Psoas muscle (tissue), 7 donors: ENCODE measurements at regions not wholly inside any gene's neighbourhood (a gene's known extent, or its start where the extent isn't known, plus 50 kb on each side); places are given as distances from the start of the nearest gene placed in this dataset.
"Not testable (repeated sequence)": the region's sequence is repeated elsewhere in the genome, so short reads cannot be mapped to it uniquely, and the experiment has no call there.

Experiments used
- ATAC-seq, 4 donors: fragments of 200-7000 bp; cut with Tn5 transposase; one replicate each; pipeline ENCODE4 v1.9.1; 2020; ENCODE audit warnings: moderate library complexity in 3 of 4, mild to moderate bottlenecking in 2 of 4
- DNase-seq, 2 donors: peaks; one replicate each; pipeline ENCODE4 v3.0.0-alpha.2; 2020
- H3K27ac ChIP-seq: fragments of 200-600 bp; one replicate; pipeline ENCODE4 v1.8.0; 2022
- H3K27me3 ChIP-seq, 3 donors: fragments of 200-600 bp in 1 of 3; one replicate each; pipeline versions ENCODE4 v1.6.1 to v1.8.0; 2013 to 2022; ENCODE audit warnings: low read length in 2 of 3, mild to moderate bottlenecking in 2 of 3, moderate library complexity in 1 of 3; ENCODE audit not compliant: insufficient read depth in 3 of 3
- H3K36me3 ChIP-seq, 2 donors: fragments of 200-600 bp in 1 of 2; one replicate each; pipeline versions ENCODE4 v1.6.1 to v1.8.0; 2013 to 2022; ENCODE audit warnings: low read depth in 1 of 2, mild to moderate bottlenecking in 1 of 2, moderate library complexity in 1 of 2; ENCODE audit not compliant: insufficient read depth in 1 of 2
- H3K4me1 ChIP-seq: fragments of 200-600 bp; one replicate; pipeline ENCODE4 v1.8.0; 2022
- H3K4me3 ChIP-seq: fragments of 200-600 bp; one replicate; pipeline ENCODE4 v1.8.0; 2022; ENCODE audit warnings: mild to moderate bottlenecking
- H3K9me3 ChIP-seq: fragments of 200-600 bp; one replicate; pipeline ENCODE4 v1.8.0; 2022
- CTCF ChIP-seq: fragments of 200-600 bp; IDR thresholded peaks from one replicate; pipeline ENCODE4 v1.8.0; 2022; ENCODE audit warnings: antibody characterized with exemption
- WGBS, 3 donors: extraction: QIAGEN DNeasy Blood & Tissue Kit; methylation state at CpG; one replicate each; pipeline versions ENCODE4 v1.1.6 to v1.1.7; 2013; 5-methylcytosine and 5-hydroxymethylcytosine counted together
- intact Hi-C, 2 donors: fragments of 100-400 bp; cut with DNase I; formaldehyde crosslinking; loops; one replicate each; pipeline versions ENCODE4 v1.11.0 to v1.14.2; 2022
- donor health status: healthy with polysubstance abuse.
- donor health status: DM: no; HTN: no; CAD: no; lungs with moderate emphysema.
- donor health status: Bipolar disorder and iron deficiency.
- donor health status: healthy.
- donor health status: DM: yes; HTN: yes; CAD: no.
- donor health status: DM: no; HTN: no; CAD: no.
- donor health status: DM: yes; HTN: yes; CAD: no.

GRCh38 chr1:30159015-30159414, 564.4 kb downstream of the MATN1 start:
- WGBS, 3 donors = 43 to 49% (median 47%) methylated on average over 3 of the region's 3 CpGs
- DNase-seq (no peak), ATAC-seq (no peak)
- H3K4me1 ChIP-seq = no peaks in the 10 kb centered on the region
- no peak overlapping the region for H3K27ac ChIP-seq
- TF ChIP-seq CTCF = no peak
- H3K36me3 ChIP-seq = no peaks in the 10 kb centered on the region
- intact Hi-C loops = no loop called here
- H3K9me3 ChIP-seq = no peaks in the 10 kb centered on the region
- H3K4me3 ChIP-seq = no peak overlapping the region
- H3K27me3 ChIP-seq = peaks cover 0 to 11% (median 2%) of the 10 kb centered on the region in 3 donors

- DNase-seq, H3K36me3 ChIP-seq, H3K4me1 ChIP-seq, H3K27ac ChIP-seq, H3K9me3 ChIP-seq, ATAC-seq, H3K4me3 ChIP-seq, intact Hi-C loops: not testable (repeated sequence)
- H3K27me3 ChIP-seq = peaks cover 0 to 11% (median 3%) of the 10 kb centered on the region in 3 donors
- 73 to 99% (median 99%) methylated on average over 2 of the region's 2 CpGs for whole genome bisulfite sequencing, 3 donors
These were observed 567.7 kb downstream of the MATN1 start for GRCh38 chr1:30155698-30156097.

GRCh38 chr1:30155253-30155652, 568.1 kb downstream of the MATN1 start:
- H3K27ac ChIP-seq, intact Hi-C loops, H3K4me1 ChIP-seq, ATAC-seq, H3K9me3 ChIP-seq, DNase-seq, H3K36me3 ChIP-seq, H3K4me3 ChIP-seq: not testable (repeated sequence)
- H3K27me3 ChIP-seq = peaks cover 0 to 11% (median 3%) of the 10 kb centered on the region in 3 donors
- WGBS, 3 donors = 82 to 85% (median 85%) methylated on average over 3 of the region's 3 CpGs

- DNase-seq = no peak
- Histone ChIP-seq H3K36me3 (no peaks in the 10 kb centered on the region), H3K27me3 (peaks cover 0 to 11% (median 3%) of the 10 kb centered on the region in 3 donors), H3K4me1 (no peaks in the 10 kb centered on the region), H3K4me3 (no peak overlapping the region), H3K9me3 (no peaks in the 10 kb centered on the region), H3K27ac (no peak overlapping the region)
- ATAC-seq = no peak
- WGBS, 3 donors = 56 to 60% (median 57%) methylated on average over 4 of the region's 4 CpGs
- intact Hi-C loops = no loop called here
- no peak for TF ChIP-seq CTCF
These were observed 569.5 kb downstream of the MATN1 start for GRCh38 chr1:30153743-30154449.

- WGBS, 3 donors = 63 to 83% (median 75%) methylated on average over 1 of the region's 1 CpG
- Histone ChIP-seq H3K9me3 (no peaks in the 10 kb centered on the region), H3K36me3 (no peaks in the 10 kb centered on the region), H3K4me3 (no peak overlapping the region), H3K27me3 (peaks cover 0 to 3% (median 1%) of the 10 kb centered on the region in 3 donors), H3K4me1 (no peaks in the 10 kb centered on the region), H3K27ac (no peak overlapping the region)
- ATAC-seq (no peak), DNase-seq (no peak)
- no peak for TF ChIP-seq CTCF
- intact Hi-C loops = no loop called here
These were observed 571.6 kb downstream of the MATN1 start for GRCh38 chr1:30151826-30152225.

- intact Hi-C loops = no loop called here
- H3K36me3 ChIP-seq = no peaks in the 10 kb centered on the region
- H3K27ac ChIP-seq = no peak overlapping the region
- DNase-seq (no peak), ATAC-seq (no peak)
- peaks cover 0 to 3% (median 0%) of the 10 kb centered on the region in 3 donors for H3K27me3 ChIP-seq
- H3K9me3 ChIP-seq = no peaks in the 10 kb centered on the region
- no peak for TF ChIP-seq CTCF
- H3K4me3 ChIP-seq = no peak overlapping the region
- 74 to 79% (median 74%) methylated on average over 4 of the region's 4 CpGs for WGBS, 3 donors
- H3K4me1 ChIP-seq = no peaks in the 10 kb centered on the region
These were observed 572.3 kb downstream of the MATN1 start for GRCh38 chr1:30151119-30151518.
